Coronary artery (tissue), 2 donors: ENCODE measurements at regions not wholly inside any gene's neighbourhood (a gene's known extent, or its start where the extent isn't known, plus 50 kb on each side); places are given as distances from the start of the nearest gene placed in this dataset.

Source experiments
- DNase-seq: peaks from one replicate; pipeline ENCODE4 v3.0.0-alpha.2; 2017; ENCODE audit warnings: low spot score
- H3K27ac ChIP-seq, 2 donors: fragments of 200-600 bp; sonication (generic); one replicate each; pipeline ENCODE4 v1.5.1; 2016 to 2019
- H3K4me3 ChIP-seq: fragments of 200-600 bp; sonication (generic); 2 replicates; pipeline ENCODE4 v1.5.1; 2016; ENCODE audit warnings: mild to moderate bottlenecking, moderate library complexity
- CTCF ChIP-seq: fragments of 200-600 bp; sonication (generic); IDR thresholded peaks from one replicate; pipeline ENCODE4 v1.5.1; 2019; ENCODE audit warnings: antibody characterized with exemption

GRCh38 chr1:38516560-38516959 lies 343.0 kb downstream of the RRAGC start:
- TF ChIP-seq CTCF: no peak
- H3K27ac ChIP-seq: no peak overlapping the region
- H3K4me3 ChIP-seq: no peak overlapping the region
- no peak for DNase-seq

GRCh38 chr1:38512789-38513188 lies 346.8 kb downstream of the RRAGC start:
- TF ChIP-seq CTCF: no peak
- Histone ChIP-seq H3K4me3 (no peak overlapping the region), H3K27ac (no peak overlapping the region)
- DNase-seq: no peak

GRCh38 chr1:38512024-38512767 lies 347.4 kb downstream of the RRAGC start:
- no peak for DNase-seq
- H3K4me3 ChIP-seq: no peak overlapping the region
- TF ChIP-seq CTCF: no peak
- H3K27ac ChIP-seq: no peak overlapping the region

DNA sequence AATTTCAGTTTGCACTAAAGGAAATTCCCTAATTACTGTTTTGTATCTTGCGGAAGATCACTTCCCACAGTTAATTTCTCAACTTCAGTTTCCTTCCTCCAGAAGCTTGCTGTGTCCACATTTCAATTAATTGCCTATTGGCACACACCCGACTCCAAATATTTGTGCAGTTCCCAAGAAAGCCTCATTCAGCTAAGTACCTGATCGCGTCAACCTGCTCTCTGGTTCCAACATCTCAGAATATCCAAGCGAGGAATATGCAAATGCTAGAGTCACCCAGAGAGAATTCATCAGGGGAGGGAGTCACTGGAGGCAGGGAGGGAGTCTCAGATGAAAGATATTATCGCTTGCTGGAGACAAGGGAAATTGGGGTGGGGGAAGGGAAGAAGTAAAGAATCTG lies 351.3 kb downstream of the RRAGC start:
- no peak for DNase-seq
- Histone ChIP-seq H3K4me3 (no peak overlapping the region), H3K27ac (no peak overlapping the region)
- no peak for TF ChIP-seq CTCF

- Histone ChIP-seq H3K27ac (no peak overlapping the region), H3K4me3 (no peak overlapping the region)
- DNase-seq: no peak
- no peak for TF ChIP-seq CTCF
Measured at GRCh38 chr1:38507563-38507962, 352.0 kb downstream of the RRAGC start.

DNA sequence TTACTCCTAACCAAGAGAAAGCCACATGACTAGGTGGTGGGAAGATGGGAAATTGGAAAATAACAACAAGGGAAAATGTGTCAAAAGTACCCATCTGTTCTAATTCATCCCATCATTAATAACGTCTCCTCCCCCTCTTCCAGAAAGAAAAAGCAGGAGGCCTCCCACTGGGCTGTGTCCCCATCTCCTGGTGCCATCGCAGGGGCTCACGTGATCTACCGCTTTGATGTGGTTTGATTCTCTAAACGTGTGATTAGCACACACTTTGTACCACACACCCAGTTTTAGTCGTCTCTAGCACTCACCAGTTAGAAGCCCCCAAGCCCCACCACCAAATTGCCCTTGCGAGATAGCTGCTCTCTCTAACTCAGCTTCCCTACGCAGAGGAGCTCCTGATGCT lies 353.6 kb downstream of the RRAGC start:
- TF ChIP-seq CTCF: no peak
- no peak overlapping the region for H3K27ac ChIP-seq
- no peak for DNase-seq
- no peak overlapping the region for H3K4me3 ChIP-seq

- no peak for TF ChIP-seq CTCF
- Histone ChIP-seq H3K4me3 (no peak overlapping the region), H3K27ac (no peak overlapping the region)
- no peak for DNase-seq
Measured at GRCh38 chr1:38502758-38503157, 356.8 kb downstream of the RRAGC start.
